ENCODE measurements at regions not wholly inside any gene's neighbourhood (a gene's known extent, or its start where the extent isn't known, plus 50 kb on each side); places are given as distances from the start of the nearest gene placed in this dataset.
A peak's percentile ranks its signal among the peaks of the same experiment; 100 is the strongest.

- Histone ChIP-seq H3K9me3 (replicated peaks) (no peaks in the 10 kb centered on the region), H3K4me3 (no peak overlapping the region), H3K36me3 (no peaks in the 10 kb centered on the region), H3K27me3 (ENCODE audit: low read depth) (no peaks in the 10 kb centered on the region), H3K4me1 (no peaks in the 10 kb centered on the region), H3K27ac (replicated peaks) (no peak overlapping the region)
- intact Hi-C loops (cut with micrococcal nuclease), result no loop called here
- no peak for TF ChIP-seq CTCF (IDR thresholded peaks at IDR 0.05; ENCODE audit: borderline replicate concordance)
- no peak for DNase-seq
These were observed 151.3 kb upstream of the FAM47C start for GRCh38 chrX:36856849-36857248.

- Histone ChIP-seq H3K4me1 (no peaks in the 10 kb centered on the region), H3K36me3 (no peaks in the 10 kb centered on the region), H3K4me3 (no peak overlapping the region), H3K27me3 (ENCODE audit: low read depth) (no peaks in the 10 kb centered on the region), H3K9me3 (replicated peaks) (no peaks in the 10 kb centered on the region), H3K27ac (replicated peaks) (no peak overlapping the region)
- no peak for TF ChIP-seq CTCF (IDR thresholded peaks at IDR 0.05; ENCODE audit: borderline replicate concordance)
- DNase-seq, result no peak
- intact Hi-C loops (cut with micrococcal nuclease), result no loop called here
These were observed 148.9 kb upstream of the FAM47C start for GRCh38 chrX:36859231-36859630.

GRCh38 chrX:36861601-36862000 lies 146.6 kb upstream of the FAM47C start:
- intact Hi-C loops (cut with micrococcal nuclease), result no loop called here
- TF ChIP-seq CTCF (IDR thresholded peaks at IDR 0.05; ENCODE audit: borderline replicate concordance), result no peak
- Histone ChIP-seq H3K9me3 (replicated peaks) (no peaks in the 10 kb centered on the region), H3K27me3 (ENCODE audit: low read depth) (no peaks in the 10 kb centered on the region), H3K27ac (replicated peaks) (no peak overlapping the region), H3K4me3 (no peak overlapping the region), H3K4me1 (no peaks in the 10 kb centered on the region), H3K36me3 (no peaks in the 10 kb centered on the region)
- DNase-seq, result no peak

- no peaks in the 10 kb centered on the region for H3K36me3 ChIP-seq
- DNase-seq, result no peak
- H3K27ac ChIP-seq (replicated peaks), result no peak overlapping the region
- no peaks in the 10 kb centered on the region for H3K9me3 ChIP-seq (replicated peaks)
- H3K27me3 ChIP-seq (ENCODE audit: low read depth), result no peaks in the 10 kb centered on the region
- intact Hi-C loops (cut with micrococcal nuclease), result no loop called here
- no peak overlapping the region for H3K4me3 ChIP-seq
- no peaks in the 10 kb centered on the region for H3K4me1 ChIP-seq
- TF ChIP-seq CTCF (IDR thresholded peaks at IDR 0.05; ENCODE audit: borderline replicate concordance), result peak; percentile 64
These were observed 141.0 kb upstream of the FAM47C start for GRCh38 chrX:36867143-36867542.

GRCh38 chrX:36868592-36868991 lies 139.6 kb upstream of the FAM47C start:
- intact Hi-C loops (cut with micrococcal nuclease), result no loop called here
- H3K27ac ChIP-seq (replicated peaks), result no peak overlapping the region
- H3K4me3 ChIP-seq, result no peak overlapping the region
- H3K4me1 ChIP-seq, result no peaks in the 10 kb centered on the region
- no peaks in the 10 kb centered on the region for H3K27me3 ChIP-seq (ENCODE audit: low read depth)
- no peaks in the 10 kb centered on the region for H3K9me3 ChIP-seq (replicated peaks)
- TF ChIP-seq CTCF (IDR thresholded peaks at IDR 0.05; ENCODE audit: borderline replicate concordance), result no peak
- no peaks in the 10 kb centered on the region for H3K36me3 ChIP-seq
- DNase-seq, result no peak

- intact Hi-C loops (cut with micrococcal nuclease), result no loop called here
- TF ChIP-seq CTCF (IDR thresholded peaks at IDR 0.05; ENCODE audit: borderline replicate concordance), result no peak
These were observed 138.7 kb upstream of the FAM47C start for GRCh38 chrX:36869457-36869856.

More at GRCh38 chrX:36869457-36869856, 138.7 kb upstream of the FAM47C start:
- Histone ChIP-seq H3K27ac (replicated peaks) (no peak overlapping the region), H3K27me3 (ENCODE audit: low read depth) (no peaks in the 10 kb centered on the region), H3K4me1 (no peaks in the 10 kb centered on the region), H3K4me3 (no peak overlapping the region), H3K9me3 (replicated peaks) (no peaks in the 10 kb centered on the region), H3K36me3 (no peaks in the 10 kb centered on the region)
- no peak for DNase-seq
